ENCODE measurements at regions not wholly inside any gene's neighbourhood (a gene's known extent, or its start where the extent isn't known, plus 50 kb on each side); places are given as distances from the start of the nearest gene placed in this dataset.

DNA sequence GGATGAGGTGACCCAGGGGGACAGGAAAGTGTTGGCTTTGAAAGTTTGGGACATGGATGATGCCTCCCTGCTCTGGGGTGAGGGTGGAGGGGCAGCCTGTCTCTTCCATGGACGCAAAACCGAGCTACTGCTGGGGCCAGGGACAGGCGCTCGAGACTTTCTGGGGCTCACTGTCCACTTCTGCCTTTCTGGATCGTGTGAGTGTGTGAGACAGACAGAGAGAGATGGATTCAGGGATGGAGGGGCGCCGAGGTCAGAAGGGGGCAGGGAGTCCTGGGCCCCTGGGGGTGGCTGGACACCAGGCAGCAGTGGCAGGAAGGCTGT, 78.0 kb upstream of the GATA5 start:
- TF ChIP-seq POLR2A (IDR thresholded peaks at IDR 0.05) (no peak), CTCF (IDR thresholded peaks at IDR 0.05) (no peak)
